ENCODE measurements at regions not wholly inside any gene's neighbourhood (a gene's known extent, or its start where the extent isn't known, plus 50 kb on each side); places are given as distances from the start of the nearest gene placed in this dataset.
A peak's percentile ranks its signal among the peaks of the same experiment; 100 is the strongest.

- 100% methylated on average over 3 of the region's 7 CpGs for WGBS (ENCODE audit: insufficient coverage)
These were observed 1188.0 kb upstream of the CADM2 start for GRCh38 chr3:83770664-83771402.

DNA sequence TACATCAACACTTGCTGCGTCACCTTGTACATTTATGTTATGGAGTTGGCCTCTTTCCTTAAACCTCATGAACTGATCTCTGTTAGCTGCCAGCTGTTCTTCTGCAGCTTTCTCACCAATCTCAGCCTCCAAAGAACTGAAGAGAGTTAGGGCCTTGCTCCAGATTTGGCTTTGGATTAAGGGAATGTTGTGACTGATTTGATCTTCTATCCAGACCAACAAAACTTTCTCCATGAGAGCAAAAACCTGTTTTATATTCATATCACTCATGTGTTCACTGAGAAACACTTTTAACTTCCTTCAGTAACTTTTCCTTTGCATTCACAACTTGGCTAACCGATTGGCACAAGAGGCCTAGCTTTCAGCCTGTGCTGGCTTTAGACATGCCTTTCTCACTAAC lies 1156.0 kb upstream of the CADM2 start:
- Histone ChIP-seq H3K36me3 (ENCODE audit: control insufficient read depth, insufficient read depth, low read length) (no peaks in the 10 kb centered on the region), H3K27ac (ENCODE audit: low read depth, low read length) (no peak overlapping the region), H3K4me1 (ENCODE audit: control insufficient read depth, insufficient read depth, low read length) (no peaks in the 10 kb centered on the region), H3K9me3 (ENCODE audit: control insufficient read depth, insufficient read depth, low read length) (no peaks in the 10 kb centered on the region), H3K4me3 (ENCODE audit: low read depth, low read length) (no peak overlapping the region), H3K27me3 (ENCODE audit: control insufficient read depth, insufficient read depth, low read length) (no peaks in the 10 kb centered on the region)
- DNase-seq (ENCODE audit: low read depth in 4 of 6, low spot score in 6 of 6) = peak in 1 of 6 donors; percentile 26
- WGBS (ENCODE audit: insufficient coverage) = 100% methylated on average over 1 of the region's 2 CpGs

More at GRCh38 chr3:83770664-83771402, 1188.0 kb upstream of the CADM2 start:
- no peaks in the 10 kb centered on the region for H3K9me3 ChIP-seq (ENCODE audit: control insufficient read depth, insufficient read depth, low read length)
- H3K27me3 ChIP-seq (ENCODE audit: control insufficient read depth, insufficient read depth, low read length) = no peaks in the 10 kb centered on the region
- H3K27ac ChIP-seq (ENCODE audit: low read depth, low read length) = no peak overlapping the region
- no peaks in the 10 kb centered on the region for H3K36me3 ChIP-seq (ENCODE audit: control insufficient read depth, insufficient read depth, low read length)
- no peak for DNase-seq (ENCODE audit: low read depth in 4 of 6, low spot score in 6 of 6)
- H3K4me3 ChIP-seq (ENCODE audit: low read depth, low read length) = no peak overlapping the region
- no peaks in the 10 kb centered on the region for H3K4me1 ChIP-seq (ENCODE audit: control insufficient read depth, insufficient read depth, low read length)

- Histone ChIP-seq H3K27me3 (ENCODE audit: control insufficient read depth, insufficient read depth, low read length) (no peaks in the 10 kb centered on the region), H3K4me1 (ENCODE audit: control insufficient read depth, insufficient read depth, low read length) (no peaks in the 10 kb centered on the region), H3K4me3 (ENCODE audit: low read depth, low read length) (no peak overlapping the region), H3K36me3 (ENCODE audit: control insufficient read depth, insufficient read depth, low read length) (no peaks in the 10 kb centered on the region), H3K9me3 (ENCODE audit: control insufficient read depth, insufficient read depth, low read length) (no peaks in the 10 kb centered on the region), H3K27ac (ENCODE audit: low read depth, low read length) (no peak overlapping the region)
- DNase-seq (ENCODE audit: low read depth in 4 of 6, low spot score in 6 of 6) = no peak
- no CpG with 5 or more reads among the region's 3 CpGs for WGBS (ENCODE audit: insufficient coverage)
These were observed 1151.3 kb upstream of the CADM2 start for GRCh38 chr3:83807511-83807910.

DNA sequence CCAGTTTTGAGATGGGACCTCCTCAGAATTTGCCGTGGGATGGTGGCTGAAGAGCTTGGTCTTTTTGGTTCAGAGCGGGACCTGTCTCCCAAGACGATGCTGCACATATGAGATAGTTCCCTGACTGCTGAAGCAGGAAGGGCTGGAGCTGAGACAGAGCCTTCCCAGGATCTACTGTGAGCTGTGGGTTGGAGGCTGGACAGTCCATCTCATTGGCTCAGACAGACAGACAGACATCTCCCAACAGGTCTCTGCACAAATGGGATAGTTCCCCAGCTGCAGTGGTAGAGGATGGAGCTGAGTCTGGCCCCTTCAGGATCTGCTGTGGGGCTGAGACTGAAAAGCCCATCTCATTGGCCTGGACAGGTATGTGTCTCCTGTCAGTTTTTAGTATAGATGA lies 1145.6 kb upstream of the CADM2 start:
- DNase-seq (ENCODE audit: low read depth in 4 of 6, low spot score in 6 of 6) = no peak
- Histone ChIP-seq H3K4me3 (ENCODE audit: low read depth, low read length) (no peak overlapping the region), H3K9me3 (ENCODE audit: control insufficient read depth, insufficient read depth, low read length) (peaks cover 1% of the 10 kb centered on the region), H3K27ac (ENCODE audit: low read depth, low read length) (no peak overlapping the region), H3K36me3 (ENCODE audit: control insufficient read depth, insufficient read depth, low read length) (no peaks in the 10 kb centered on the region), H3K27me3 (ENCODE audit: control insufficient read depth, insufficient read depth, low read length) (no peaks in the 10 kb centered on the region), H3K4me1 (ENCODE audit: control insufficient read depth, insufficient read depth, low read length) (no peaks in the 10 kb centered on the region)
- WGBS (ENCODE audit: insufficient coverage) = 100% methylated on average over 3 of the region's 3 CpGs

DNA sequence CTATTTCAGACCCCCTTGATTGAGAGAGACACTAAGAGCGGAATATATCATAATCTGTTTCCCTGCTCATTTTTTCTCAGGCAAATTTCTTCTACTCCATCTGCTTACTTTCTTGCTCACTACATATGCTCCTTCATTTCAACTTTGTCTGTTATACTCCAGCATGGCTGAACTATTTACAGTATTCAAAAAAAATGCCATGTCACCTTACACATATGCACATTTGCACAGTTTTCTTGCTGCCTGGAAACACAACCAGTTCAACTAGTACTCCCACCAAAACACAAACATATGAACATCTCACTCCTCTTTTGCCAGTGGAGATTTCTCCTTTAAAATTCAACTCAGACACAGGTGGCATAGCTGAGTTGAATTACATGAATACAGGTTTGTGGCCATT lies 1142.1 kb upstream of the CADM2 start:
- Histone ChIP-seq H3K4me3 (ENCODE audit: low read depth, low read length) (no peak overlapping the region), H3K9me3 (ENCODE audit: control insufficient read depth, insufficient read depth, low read length) (peaks cover 1% of the 10 kb centered on the region), H3K27me3 (ENCODE audit: control insufficient read depth, insufficient read depth, low read length) (no peaks in the 10 kb centered on the region), H3K27ac (ENCODE audit: low read depth, low read length) (no peak overlapping the region), H3K36me3 (ENCODE audit: control insufficient read depth, insufficient read depth, low read length) (no peaks in the 10 kb centered on the region), H3K4me1 (ENCODE audit: control insufficient read depth, insufficient read depth, low read length) (no peaks in the 10 kb centered on the region)
- WGBS (ENCODE audit: insufficient coverage) = 100% methylated on average over 1 of the region's 1 CpG
- DNase-seq (ENCODE audit: low read depth in 4 of 6, low spot score in 6 of 6) = peak in 1 of 6 donors; percentile 49

DNA sequence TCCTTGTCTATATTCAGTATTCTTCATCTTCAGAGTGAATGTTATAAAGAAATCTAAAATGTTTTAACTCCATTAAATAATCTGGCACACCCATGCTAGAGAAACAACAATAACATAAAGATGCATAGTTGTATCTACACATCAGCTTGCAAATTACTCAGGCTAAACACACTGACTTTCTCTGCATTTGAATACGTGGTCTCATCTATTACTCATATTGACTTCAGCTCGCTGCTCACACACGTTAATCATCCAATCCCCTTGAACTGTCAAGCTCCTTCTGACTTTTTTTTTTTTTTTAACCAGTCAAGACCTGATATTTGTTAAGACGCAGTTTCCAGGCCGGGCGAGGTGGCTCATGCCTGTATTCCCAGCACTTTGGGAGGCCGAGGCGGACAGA lies 1137.3 kb upstream of the CADM2 start:
- Histone ChIP-seq H3K4me1 (ENCODE audit: control insufficient read depth, insufficient read depth, low read length) (no peaks in the 10 kb centered on the region), H3K9me3 (ENCODE audit: control insufficient read depth, insufficient read depth, low read length) (no peaks in the 10 kb centered on the region), H3K27ac (ENCODE audit: low read depth, low read length) (no peak overlapping the region), H3K27me3 (ENCODE audit: control insufficient read depth, insufficient read depth, low read length) (no peaks in the 10 kb centered on the region), H3K36me3 (ENCODE audit: control insufficient read depth, insufficient read depth, low read length) (no peaks in the 10 kb centered on the region), H3K4me3 (ENCODE audit: low read depth, low read length) (no peak overlapping the region)
- DNase-seq (ENCODE audit: low read depth in 4 of 6, low spot score in 6 of 6) = no peak
- 74% methylated on average over 5 of the region's 8 CpGs for WGBS (ENCODE audit: insufficient coverage)

GRCh38 chr3:83823095-83823494 lies 1135.7 kb upstream of the CADM2 start:
- Histone ChIP-seq H3K27me3 (ENCODE audit: control insufficient read depth, insufficient read depth, low read length) (no peaks in the 10 kb centered on the region), H3K4me3 (ENCODE audit: low read depth, low read length) (no peak overlapping the region), H3K36me3 (ENCODE audit: control insufficient read depth, insufficient read depth, low read length) (no peaks in the 10 kb centered on the region), H3K9me3 (ENCODE audit: control insufficient read depth, insufficient read depth, low read length) (no peaks in the 10 kb centered on the region), H3K27ac (ENCODE audit: low read depth, low read length) (no peak overlapping the region), H3K4me1 (ENCODE audit: control insufficient read depth, insufficient read depth, low read length) (no peaks in the 10 kb centered on the region)
- no peak for DNase-seq (ENCODE audit: low read depth in 4 of 6, low spot score in 6 of 6)
- 83% methylated on average over 1 of the region's 1 CpG for WGBS (ENCODE audit: insufficient coverage)

DNA sequence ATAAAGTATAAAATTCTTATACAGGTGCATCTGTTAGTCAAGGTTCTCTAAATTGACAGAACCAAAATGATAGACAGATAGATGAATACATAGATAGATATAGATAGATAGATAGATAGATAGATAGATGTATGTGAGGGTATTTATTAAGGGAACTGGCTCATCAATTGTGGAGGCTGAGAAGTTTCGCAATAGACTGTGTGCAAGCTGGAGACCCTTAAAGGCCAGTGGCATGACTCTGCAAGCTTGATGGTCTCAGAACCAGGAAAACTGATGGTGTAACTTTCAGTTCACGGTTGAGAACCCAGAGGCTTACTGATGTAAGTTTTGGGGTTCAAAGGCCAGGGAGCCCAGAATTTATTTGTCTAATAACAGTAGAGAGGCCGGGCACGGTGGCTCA lies 1123.7 kb upstream of the CADM2 start:
- DNase-seq (ENCODE audit: low read depth in 4 of 6, low spot score in 6 of 6) = no peak
- H3K36me3 ChIP-seq (ENCODE audit: control insufficient read depth, insufficient read depth, low read length) = no peaks in the 10 kb centered on the region
- no peaks in the 10 kb centered on the region for H3K9me3 ChIP-seq (ENCODE audit: control insufficient read depth, insufficient read depth, low read length)
- H3K4me3 ChIP-seq (ENCODE audit: low read depth, low read length) = no peak overlapping the region
- H3K27me3 ChIP-seq (ENCODE audit: control insufficient read depth, insufficient read depth, low read length) = no peaks in the 10 kb centered on the region
- WGBS (ENCODE audit: insufficient coverage) = 100% methylated on average over 3 of the region's 4 CpGs
- no peak overlapping the region for H3K27ac ChIP-seq (ENCODE audit: low read depth, low read length)
- H3K4me1 ChIP-seq (ENCODE audit: control insufficient read depth, insufficient read depth, low read length) = no peaks in the 10 kb centered on the region

GRCh38 chr3:83842511-83842910 lies 1116.3 kb upstream of the CADM2 start:
- no peaks in the 10 kb centered on the region for H3K4me1 ChIP-seq (ENCODE audit: control insufficient read depth, insufficient read depth, low read length)
- no peak for DNase-seq (ENCODE audit: low read depth in 4 of 6, low spot score in 6 of 6)
- no CpG with 5 or more reads among the region's 1 CpG for WGBS (ENCODE audit: insufficient coverage)
- no peak overlapping the region for H3K27ac ChIP-seq (ENCODE audit: low read depth, low read length)
- H3K9me3 ChIP-seq (ENCODE audit: control insufficient read depth, insufficient read depth, low read length) = no peaks in the 10 kb centered on the region
- H3K27me3 ChIP-seq (ENCODE audit: control insufficient read depth, insufficient read depth, low read length) = no peaks in the 10 kb centered on the region
- no peaks in the 10 kb centered on the region for H3K36me3 ChIP-seq (ENCODE audit: control insufficient read depth, insufficient read depth, low read length)
- H3K4me3 ChIP-seq (ENCODE audit: low read depth, low read length) = no peak overlapping the region

GRCh38 chr3:83843716-83844115 lies 1115.1 kb upstream of the CADM2 start:
- Histone ChIP-seq H3K36me3 (ENCODE audit: control insufficient read depth, insufficient read depth, low read length) (no peaks in the 10 kb centered on the region), H3K4me1 (ENCODE audit: control insufficient read depth, insufficient read depth, low read length) (no peaks in the 10 kb centered on the region), H3K4me3 (ENCODE audit: low read depth, low read length) (no peak overlapping the region), H3K27ac (ENCODE audit: low read depth, low read length) (no peak overlapping the region), H3K27me3 (ENCODE audit: control insufficient read depth, insufficient read depth, low read length) (no peaks in the 10 kb centered on the region), H3K9me3 (ENCODE audit: control insufficient read depth, insufficient read depth, low read length) (no peaks in the 10 kb centered on the region)
- 80% methylated on average over 2 of the region's 2 CpGs for WGBS (ENCODE audit: insufficient coverage)
- DNase-seq (ENCODE audit: low read depth in 4 of 6, low spot score in 6 of 6) = no peak
